A673 (cell line): ENCODE measurements at regions not wholly inside any gene's neighbourhood (a gene's known extent, or its start where the extent isn't known, plus 50 kb on each side); places are given as distances from the start of the nearest gene placed in this dataset.
"Not testable (repeated sequence)": the region's sequence is repeated elsewhere in the genome, so short reads cannot be mapped to it uniquely, and the experiment has no call there.

Source experiments
- BruUV-seq: library from RNA; stranded (reverse); fragments of 400-500 nt; replicated peaks from 2 replicates; lab custom pipeline; 2021; lab: Mats Ljungman, UMichigan
- CTCF ChIA-PET: fragments of 300-600 bp; sonication (Branson Sonifier 250); formaldehyde crosslinking; loops from one replicate; lab custom pipeline; 2022; ENCODE audit warnings: antibody characterized with exemption; lab: Charles Lee
- POLR2A ChIA-PET: fragments of 300-600 bp; sonication (Branson Sonifier 250); formaldehyde crosslinking; loops from one replicate; lab custom pipeline; 2022; ENCODE audit warnings: antibody characterized with exemption; ENCODE audit not compliant: low non-redundant PET; lab: Charles Lee
- DNase-seq: peaks from one replicate; pipeline ENCODE4 v3.0.0-alpha.2; 2015; ENCODE audit warnings: low spot score
- H3K27ac ChIP-seq: fragments of 200-600 bp; sonication (generic); 2 replicates; pipeline ENCODE4 v1.5.1; 2016; ENCODE audit warnings: mixed run types, low read depth, mild to moderate bottlenecking, mixed read lengths, antibody characterized with exemption, low read length; ENCODE audit not compliant: poor library complexity, severe bottlenecking
- H3K27me3 ChIP-seq: fragments of 200-600 bp; sonication (generic); replicated peaks from 2 replicates; pipeline ENCODE4 v1.6.1; 2017; ENCODE audit warnings: mixed run types, low read depth, mild to moderate bottlenecking, mixed read lengths, antibody characterized with exemption, low read length; ENCODE audit not compliant: insufficient read depth, poor library complexity
- H3K36me3 ChIP-seq: fragments of 200-600 bp; sonication (generic); 2 replicates; pipeline ENCODE4 v1.6.1; 2016; ENCODE audit warnings: mixed run types, mild to moderate bottlenecking, mixed read lengths, antibody characterized with exemption, low read length; ENCODE audit not compliant: insufficient read depth, poor library complexity, severe bottlenecking
- H3K4me1 ChIP-seq: fragments of 200-600 bp; sonication (generic); 2 replicates; pipeline ENCODE4 v1.6.1; 2017; ENCODE audit warnings: mixed run types, mild to moderate bottlenecking, mixed read lengths, antibody characterized with exemption, low read length; ENCODE audit not compliant: insufficient read depth, poor library complexity, severe bottlenecking
- H3K4me3 ChIP-seq: fragments of 200-600 bp; sonication (generic); 2 replicates; pipeline ENCODE4 v1.5.1; 2016; ENCODE audit warnings: low read depth, mixed run types, mild to moderate bottlenecking, mixed read lengths, low read length; ENCODE audit not compliant: poor library complexity, severe bottlenecking
- H3K9me3 ChIP-seq: fragments of 200-600 bp; sonication (generic); 2 replicates; pipeline ENCODE4 v1.6.1; 2016; ENCODE audit warnings: mixed run types, low read depth, mild to moderate bottlenecking, mixed read lengths, antibody characterized with exemption, low read length; ENCODE audit not compliant: poor library complexity, severe bottlenecking
- CTCF ChIP-seq: fragments of 300-800, 200-600 bp; sonication (generic); conservative IDR thresholded peaks from 2 replicates; pipeline ENCODE4 v1.5.1; 2017; ENCODE audit warnings: low read depth, mild to moderate bottlenecking, antibody characterized with exemption, low read length, moderate library complexity, mixed read lengths
- EZH2 ChIP-seq: fragments of 200-600 bp; sonication (generic); IDR thresholded peaks from 2 replicates; pipeline ENCODE4 v1.6.1; 2017; ENCODE audit warnings: borderline replicate concordance, low read depth, mild to moderate bottlenecking, mixed read lengths, antibody characterized with exemption, low read length; ENCODE audit not compliant: poor library complexity, severe bottlenecking
- intact Hi-C: fragments of 100-400 bp; cut with micrococcal nuclease; formaldehyde crosslinking; loops from one replicate; pipeline ENCODE4 v1.10.0; 2022; ENCODE audit not compliant: unreplicated experiment

DNA sequence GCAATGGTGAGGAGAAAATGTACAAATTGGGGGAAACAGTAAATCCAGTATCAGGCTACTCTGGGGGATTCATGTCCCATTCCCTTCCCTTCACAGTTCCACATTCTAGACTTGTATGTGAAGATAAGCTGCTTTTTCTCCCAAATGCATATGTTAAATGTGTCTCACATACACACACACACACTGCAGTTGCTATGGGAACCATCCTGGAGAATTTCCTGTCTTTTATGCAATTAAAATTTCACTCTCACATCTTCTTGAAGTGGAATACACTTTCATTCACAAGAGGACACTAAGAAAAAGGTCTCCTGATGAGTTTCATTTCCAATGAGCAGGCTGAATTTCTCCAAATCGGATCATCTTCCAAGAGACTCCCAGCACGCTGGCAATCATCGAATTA lies 366.0 kb downstream of the LRATD1 start:
- intact Hi-C loops = no loop called here
- Histone ChIP-seq H3K9me3 (no peaks in the 10 kb centered on the region), H3K27me3 (peaks cover 4% of the 10 kb centered on the region), H3K4me3 (no peak overlapping the region), H3K27ac (no peak overlapping the region), H3K4me1 (no peaks in the 10 kb centered on the region), H3K36me3 (no peaks in the 10 kb centered on the region)
- ChIA-PET CTCF (no interaction called here), POLR2A (no interaction called here)
- DNase-seq = no peak
- TF ChIP-seq EZH2 = no peak
- no peak for TF ChIP-seq CTCF
- no TSS peak for BruUV-seq

GRCh38 chr2:14999114-14999661 lies 366.7 kb downstream of the LRATD1 start:
- no peak overlapping the region for H3K27ac ChIP-seq
- no peaks in the 10 kb centered on the region for H3K9me3 ChIP-seq
- intact Hi-C loops = no loop called here
- POLR2A ChIA-PET = no interaction called here
- H3K27me3 ChIP-seq = peaks cover 4% of the 10 kb centered on the region
- CTCF ChIA-PET = no interaction called here
- no peak overlapping the region for H3K4me3 ChIP-seq
- no peak for DNase-seq
- H3K4me1 ChIP-seq = no peaks in the 10 kb centered on the region
- no peaks in the 10 kb centered on the region for H3K36me3 ChIP-seq
- TF ChIP-seq CTCF = no peak
- no peak for TF ChIP-seq EZH2
- BruUV-seq = no TSS peak

GRCh38 chr2:15002519-15002918 lies 370.0 kb downstream of the LRATD1 start:
- H3K4me1 ChIP-seq, H3K27me3 ChIP-seq, H3K4me3 ChIP-seq, H3K9me3 ChIP-seq, CTCF ChIA-PET, intact Hi-C loops, H3K27ac ChIP-seq, H3K36me3 ChIP-seq, POLR2A ChIA-PET, BruUV-seq, DNase-seq: not testable (repeated sequence)

DNA sequence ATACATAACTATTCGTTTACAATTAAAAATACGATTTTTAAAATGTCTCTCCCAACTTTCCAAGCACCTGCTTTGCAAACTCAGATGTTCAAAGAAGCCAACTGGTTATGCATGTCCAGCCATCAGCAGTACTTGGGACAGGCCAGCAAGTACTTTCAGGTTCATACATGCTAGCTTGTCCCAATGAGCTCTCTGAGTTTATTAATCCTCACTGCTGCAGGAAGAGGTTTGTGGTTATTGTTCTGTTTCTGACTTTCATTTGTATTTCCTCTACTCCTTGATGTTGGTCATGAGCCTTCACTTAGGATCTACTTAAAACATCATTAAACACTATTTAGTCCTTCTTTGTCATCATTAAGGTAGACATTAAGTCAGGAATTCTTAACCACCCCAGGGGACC lies 374.1 kb downstream of the LRATD1 start:
- ChIA-PET CTCF (no interaction called here), POLR2A (no interaction called here)
- no peak overlapping the region for H3K4me3 ChIP-seq
- intact Hi-C loops = no loop called here
- DNase-seq = no peak
- H3K9me3 ChIP-seq = peaks cover 2% of the 10 kb centered on the region
- TF ChIP-seq EZH2 = no peak
- no peak for TF ChIP-seq CTCF
- H3K4me1 ChIP-seq = no peaks in the 10 kb centered on the region
- H3K27me3 ChIP-seq = no peaks in the 10 kb centered on the region
- no TSS peak for BruUV-seq
- no peak overlapping the region for H3K27ac ChIP-seq
- no peaks in the 10 kb centered on the region for H3K36me3 ChIP-seq
